ENCODE measurements at regions not wholly inside any gene's neighbourhood (a gene's known extent, or its start where the extent isn't known, plus 50 kb on each side); places are given as distances from the start of the nearest gene placed in this dataset.

GRCh38 chr14:95394297-95395097 is 74.8 kb upstream of the CLMN start:
- Histone ChIP-seq H3K9me2 (replicated peaks; ENCODE audit: control insufficient read depth, low read length) (no peaks in the 10 kb centered on the region), H3K27me3 (ENCODE audit: control insufficient read depth, low read length) (no peaks in the 10 kb centered on the region; the same call in 1 of the 2 replicates), H3K36me3 (ENCODE audit: control insufficient read depth, low read length) (no peaks in the 10 kb centered on the region), H3K79me2 (ENCODE audit: control insufficient read depth, low read length) (no peaks in the 10 kb centered on the region), H3K4me3 (ENCODE audit: low read length) (no peak overlapping the region), H3K27ac (ENCODE audit: low read depth, low read length) (no peak overlapping the region), H3F3A (ENCODE audit: control insufficient read depth, insufficient read depth) (no peaks in the 10 kb centered on the region), H3K9me3 (ENCODE audit: control insufficient read depth, insufficient read depth, low read length) (no peaks in the 10 kb centered on the region), H3K4me2 (ENCODE audit: low read length) (no peak overlapping the region), H4K20me1 (ENCODE audit: control insufficient read depth, insufficient read depth, low read depth, low read length) (no peaks in the 10 kb centered on the region), H3K4me1 (ENCODE audit: control insufficient read depth, low read length) (no peaks in the 10 kb centered on the region)
- TF ChIP-seq EZH2phosphoT487 (IDR thresholded peaks at IDR 0.05; ENCODE audit: borderline replicate concordance, low read length): no peak
- TF ChIP-seq CTCF (IDR thresholded peaks at IDR 0.05; ENCODE audit: low read depth, low read length, poor library complexity, severe bottlenecking): no peak

- Histone ChIP-seq H3K4me1 (ENCODE audit: control insufficient read depth, low read length) (no peaks in the 10 kb centered on the region), H3K9me2 (replicated peaks; ENCODE audit: control insufficient read depth, low read length) (no peaks in the 10 kb centered on the region), H3K4me3 (ENCODE audit: low read length) (no peak overlapping the region), H3K27ac (ENCODE audit: low read depth, low read length) (no peak overlapping the region), H3K79me2 (ENCODE audit: control insufficient read depth, low read length) (no peaks in the 10 kb centered on the region), H3K27me3 (ENCODE audit: control insufficient read depth, low read length) (no peaks in the 10 kb centered on the region; the same call in 1 of the 2 replicates), H3K9me3 (ENCODE audit: control insufficient read depth, insufficient read depth, low read length) (no peaks in the 10 kb centered on the region), H4K20me1 (ENCODE audit: control insufficient read depth, insufficient read depth, low read depth, low read length) (no peaks in the 10 kb centered on the region), H3K4me2 (ENCODE audit: low read length) (no peak overlapping the region), H3K36me3 (ENCODE audit: control insufficient read depth, low read length) (no peaks in the 10 kb centered on the region), H3F3A (ENCODE audit: control insufficient read depth, insufficient read depth) (no peaks in the 10 kb centered on the region)
- TF ChIP-seq CTCF (IDR thresholded peaks at IDR 0.05; ENCODE audit: low read depth, low read length, poor library complexity, severe bottlenecking) (no peak), EZH2phosphoT487 (IDR thresholded peaks at IDR 0.05; ENCODE audit: borderline replicate concordance, low read length) (no peak)
These were observed 73.1 kb upstream of the CLMN start for GRCh38 chr14:95392841-95393240.

- H4K20me1 ChIP-seq (ENCODE audit: control insufficient read depth, insufficient read depth, low read depth, low read length): no peaks in the 10 kb centered on the region
- no peaks in the 10 kb centered on the region for H3K9me2 ChIP-seq (replicated peaks; ENCODE audit: control insufficient read depth, low read length)
- no peaks in the 10 kb centered on the region for H3K9me3 ChIP-seq (ENCODE audit: control insufficient read depth, insufficient read depth, low read length)
These were observed 71.6 kb upstream of the CLMN start for GRCh38 chr14:95391331-95391730.

More at GRCh38 chr14:95391331-95391730, 71.6 kb upstream of the CLMN start:
- no peaks in the 10 kb centered on the region for H3K36me3 ChIP-seq (ENCODE audit: control insufficient read depth, low read length)
- no peak for TF ChIP-seq EZH2phosphoT487 (IDR thresholded peaks at IDR 0.05; ENCODE audit: borderline replicate concordance, low read length)
- TF ChIP-seq CTCF (IDR thresholded peaks at IDR 0.05; ENCODE audit: low read depth, low read length, poor library complexity, severe bottlenecking): no peak
- H3K79me2 ChIP-seq (ENCODE audit: control insufficient read depth, low read length): no peaks in the 10 kb centered on the region
- no peak overlapping the region for H3K4me3 ChIP-seq (ENCODE audit: low read length)
- H3K27me3 ChIP-seq (ENCODE audit: control insufficient read depth, low read length): no peaks in the 10 kb centered on the region; the same call in 1 of the 2 replicates
- H3K4me1 ChIP-seq (ENCODE audit: control insufficient read depth, low read length): no peaks in the 10 kb centered on the region
- H3F3A ChIP-seq (ENCODE audit: control insufficient read depth, insufficient read depth): no peaks in the 10 kb centered on the region
- no peak overlapping the region for H3K27ac ChIP-seq (ENCODE audit: low read depth, low read length)
- no peak overlapping the region for H3K4me2 ChIP-seq (ENCODE audit: low read length)
